ENCODE measurements at regions not wholly inside any gene's neighbourhood (a gene's known extent, or its start where the extent isn't known, plus 50 kb on each side); places are given as distances from the start of the nearest gene placed in this dataset.

DNA sequence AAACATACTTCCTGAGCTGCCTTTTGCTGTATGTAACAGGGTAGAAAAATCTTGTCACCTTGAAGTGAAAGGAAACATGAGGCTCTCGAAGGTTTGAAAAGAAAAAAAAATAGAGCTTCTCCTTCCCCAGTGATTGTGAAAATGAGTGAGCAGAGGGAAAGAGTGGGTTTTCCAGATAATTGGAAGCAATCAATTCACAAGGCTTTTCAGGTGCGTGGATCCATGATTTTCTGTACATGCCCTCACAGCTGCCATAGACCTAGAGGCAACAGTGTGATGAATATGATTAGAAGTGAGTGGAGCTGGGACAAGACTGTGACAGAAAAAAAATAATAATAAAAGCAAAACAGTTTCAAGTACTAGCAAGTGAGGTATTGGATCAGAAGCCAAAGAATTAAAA is 1422.5 kb upstream of the CDH6 start:
- TF ChIP-seq, protein P1, sequence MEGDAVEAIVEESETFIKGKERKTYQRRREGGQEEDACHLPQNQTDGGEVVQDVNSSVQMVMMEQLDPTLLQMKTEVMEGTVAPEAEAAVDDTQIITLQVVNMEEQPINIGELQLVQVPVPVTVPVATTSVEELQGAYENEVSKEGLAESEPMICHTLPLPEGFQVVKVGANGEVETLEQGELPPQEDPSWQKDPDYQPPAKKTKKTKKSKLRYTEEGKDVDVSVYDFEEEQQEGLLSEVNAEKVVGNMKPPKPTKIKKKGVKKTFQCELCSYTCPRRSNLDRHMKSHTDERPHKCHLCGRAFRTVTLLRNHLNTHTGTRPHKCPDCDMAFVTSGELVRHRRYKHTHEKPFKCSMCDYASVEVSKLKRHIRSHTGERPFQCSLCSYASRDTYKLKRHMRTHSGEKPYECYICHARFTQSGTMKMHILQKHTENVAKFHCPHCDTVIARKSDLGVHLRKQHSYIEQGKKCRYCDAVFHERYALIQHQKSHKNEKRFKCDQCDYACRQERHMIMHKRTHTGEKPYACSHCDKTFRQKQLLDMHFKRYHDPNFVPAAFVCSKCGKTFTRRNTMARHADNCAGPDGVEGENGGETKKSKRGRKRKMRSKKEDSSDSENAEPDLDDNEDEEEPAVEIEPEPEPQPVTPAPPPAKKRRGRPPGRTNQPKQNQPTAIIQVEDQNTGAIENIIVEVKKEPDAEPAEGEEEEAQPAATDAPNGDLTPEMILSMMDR (IDR thresholded peaks at IDR 0.05): no peak
- TF ChIP-seq EZH2phosphoT487 (IDR thresholded peaks at IDR 0.05) (no peak), EZH2 (IDR thresholded peaks at IDR 0.05) (no peak)
